ENCODE measurements at regions not wholly inside any gene's neighbourhood (a gene's known extent, or its start where the extent isn't known, plus 50 kb on each side); places are given as distances from the start of the nearest gene placed in this dataset.

GRCh38 chr10:130300608-130301020, 164.4 kb downstream of the GLRX3 start:
- no peaks in the 10 kb centered on the region for H3K4me1 ChIP-seq (ENCODE audit: insufficient read depth, low read length)
- no peak overlapping the region for H3K4me2 ChIP-seq (ENCODE audit: low read length)
- ChIA-PET CTCF (no interaction called here), POLR2A (ENCODE audit: unreplicated experiment) (no interaction called here)
- H3K36me3 ChIP-seq (ENCODE audit: low read depth, low read length): no peaks in the 10 kb centered on the region
- no peaks in the 10 kb centered on the region for H3K9me2 ChIP-seq (replicated peaks; ENCODE audit: low read length)
- no peak overlapping the region for H2AFZ ChIP-seq (ENCODE audit: low read length)
- BruUV-seq (replicated peaks): no TSS peak
- no peaks in the 10 kb centered on the region for H3K79me2 ChIP-seq (ENCODE audit: low read length)
- no peak overlapping the region for H3K9ac ChIP-seq (ENCODE audit: low read length)
- ATAC-seq (no peak), DNase-seq (no peak)
- no peak overlapping the region for H3K4me3 ChIP-seq (ENCODE audit: low read length)
- no peaks in the 10 kb centered on the region for H3F3A ChIP-seq (ENCODE audit: low read length, unreplicated experiment)
- H4K20me1 ChIP-seq (ENCODE audit: low read length): no peaks in the 10 kb centered on the region
- no peaks in the 10 kb centered on the region for H3K9me3 ChIP-seq (ENCODE audit: low read length)
- H3K27ac ChIP-seq (ENCODE audit: low read length): no peak overlapping the region
- no peaks in the 10 kb centered on the region for H3K27me3 ChIP-seq (ENCODE audit: low read length)
- TF ChIP-seq EZH2 (IDR thresholded peaks at IDR 0.05; ENCODE audit: low read length, unreplicated experiment) (no peak), EZH2phosphoT487 (IDR thresholded peaks at IDR 0.05; ENCODE audit: borderline replicate concordance, low read length) (no peak)
- intact Hi-C loops (cut with micrococcal nuclease): no loop called here

- ChIA-PET CTCF (no interaction called here), POLR2A (ENCODE audit: unreplicated experiment) (no interaction called here)
- Histone ChIP-seq H3K9me2 (replicated peaks; ENCODE audit: low read length) (no peaks in the 10 kb centered on the region), H3K4me3 (ENCODE audit: low read length) (no peak overlapping the region), H3K79me2 (ENCODE audit: low read length) (no peaks in the 10 kb centered on the region), H4K20me1 (ENCODE audit: low read length) (no peaks in the 10 kb centered on the region), H3K27ac (ENCODE audit: low read length) (no peak overlapping the region), H3K9me3 (ENCODE audit: low read length) (no peaks in the 10 kb centered on the region), H3K4me2 (ENCODE audit: low read length) (no peak overlapping the region), H3K27me3 (ENCODE audit: low read length) (no peaks in the 10 kb centered on the region), H3K36me3 (ENCODE audit: low read depth, low read length) (no peaks in the 10 kb centered on the region), H2AFZ (ENCODE audit: low read length) (no peak overlapping the region), H3K9ac (ENCODE audit: low read length) (no peak overlapping the region), H3K4me1 (ENCODE audit: insufficient read depth, low read length) (no peaks in the 10 kb centered on the region), H3F3A (ENCODE audit: low read length, unreplicated experiment) (no peaks in the 10 kb centered on the region)
- BruUV-seq (replicated peaks): no TSS peak
- ATAC-seq (no peak), DNase-seq (no peak)
- TF ChIP-seq EZH2 (IDR thresholded peaks at IDR 0.05; ENCODE audit: low read length, unreplicated experiment): no peak
- TF ChIP-seq EZH2phosphoT487 (IDR thresholded peaks at IDR 0.05; ENCODE audit: borderline replicate concordance, low read length): no peak
- TF ChIP-seq, protein P1, sequence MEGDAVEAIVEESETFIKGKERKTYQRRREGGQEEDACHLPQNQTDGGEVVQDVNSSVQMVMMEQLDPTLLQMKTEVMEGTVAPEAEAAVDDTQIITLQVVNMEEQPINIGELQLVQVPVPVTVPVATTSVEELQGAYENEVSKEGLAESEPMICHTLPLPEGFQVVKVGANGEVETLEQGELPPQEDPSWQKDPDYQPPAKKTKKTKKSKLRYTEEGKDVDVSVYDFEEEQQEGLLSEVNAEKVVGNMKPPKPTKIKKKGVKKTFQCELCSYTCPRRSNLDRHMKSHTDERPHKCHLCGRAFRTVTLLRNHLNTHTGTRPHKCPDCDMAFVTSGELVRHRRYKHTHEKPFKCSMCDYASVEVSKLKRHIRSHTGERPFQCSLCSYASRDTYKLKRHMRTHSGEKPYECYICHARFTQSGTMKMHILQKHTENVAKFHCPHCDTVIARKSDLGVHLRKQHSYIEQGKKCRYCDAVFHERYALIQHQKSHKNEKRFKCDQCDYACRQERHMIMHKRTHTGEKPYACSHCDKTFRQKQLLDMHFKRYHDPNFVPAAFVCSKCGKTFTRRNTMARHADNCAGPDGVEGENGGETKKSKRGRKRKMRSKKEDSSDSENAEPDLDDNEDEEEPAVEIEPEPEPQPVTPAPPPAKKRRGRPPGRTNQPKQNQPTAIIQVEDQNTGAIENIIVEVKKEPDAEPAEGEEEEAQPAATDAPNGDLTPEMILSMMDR (conservative IDR thresholded peaks at IDR 0.05; ENCODE audit: low read depth, low read length): no peak
- intact Hi-C loops (cut with micrococcal nuclease): no loop called here
Observed at GRCh38 chr10:130301021-130301892, 165.1 kb downstream of the GLRX3 start.

DNA sequence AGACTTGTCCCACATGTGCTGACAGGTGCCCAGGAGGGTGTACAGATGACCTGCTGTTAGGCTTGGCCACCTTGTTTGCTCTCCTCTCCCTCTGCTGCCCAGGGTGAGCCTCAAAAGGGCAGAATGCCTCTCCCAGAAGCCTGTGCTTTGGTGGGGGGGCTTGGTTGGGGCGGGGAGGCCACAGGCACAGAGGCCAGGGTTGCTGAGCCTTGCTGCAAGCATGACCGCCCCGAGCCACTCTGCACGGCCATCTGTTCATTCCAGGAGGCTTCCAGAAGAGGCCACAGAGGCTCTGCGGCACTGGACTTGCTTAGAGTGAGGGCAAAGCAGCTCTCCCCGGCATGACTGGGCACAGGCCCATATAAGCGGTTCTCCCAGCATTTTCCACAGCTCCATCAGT, 190.8 kb downstream of the GLRX3 start:
- ChIA-PET CTCF (no interaction called here), POLR2A (ENCODE audit: unreplicated experiment) (no interaction called here)
- no peaks in the 10 kb centered on the region for H3K9me2 ChIP-seq (replicated peaks; ENCODE audit: low read length)
- intact Hi-C loops (cut with micrococcal nuclease): no loop called here
- H4K20me1 ChIP-seq (ENCODE audit: low read length): no peaks in the 10 kb centered on the region
- no peaks in the 10 kb centered on the region for H3K36me3 ChIP-seq (ENCODE audit: low read depth, low read length)
- ATAC-seq (no peak), DNase-seq (no peak)
- no peaks in the 10 kb centered on the region for H3K9me3 ChIP-seq (ENCODE audit: low read length)
- no peak overlapping the region for H3K27ac ChIP-seq (ENCODE audit: low read length)
- no peaks in the 10 kb centered on the region for H3F3A ChIP-seq (ENCODE audit: low read length, unreplicated experiment)
- no peak overlapping the region for H3K9ac ChIP-seq (ENCODE audit: low read length)
- H3K27me3 ChIP-seq (ENCODE audit: low read length): no peaks in the 10 kb centered on the region
- H3K4me3 ChIP-seq (ENCODE audit: low read length): no peak overlapping the region
- TF ChIP-seq, protein P1 (conservative IDR thresholded peaks at IDR 0.05; ENCODE audit: low read depth, low read length): no peak
- TF ChIP-seq EZH2phosphoT487 (IDR thresholded peaks at IDR 0.05; ENCODE audit: borderline replicate concordance, low read length) (no peak), EZH2 (IDR thresholded peaks at IDR 0.05; ENCODE audit: low read length, unreplicated experiment) (no peak)
- H2AFZ ChIP-seq (ENCODE audit: low read length): no peak overlapping the region
- no TSS peak for BruUV-seq (replicated peaks)
- no peaks in the 10 kb centered on the region for H3K4me1 ChIP-seq (ENCODE audit: insufficient read depth, low read length)
- no peaks in the 10 kb centered on the region for H3K79me2 ChIP-seq (ENCODE audit: low read length)
- no peak overlapping the region for H3K4me2 ChIP-seq (ENCODE audit: low read length)
